ENCODE measurements at regions not wholly inside any gene's neighbourhood (a gene's known extent, or its start where the extent isn't known, plus 50 kb on each side); places are given as distances from the start of the nearest gene placed in this dataset.

GRCh38 chr16:82252582-82252981 lies 82.6 kb upstream of the MPHOSPH6 start:
- Histone ChIP-seq H3K4me1 (no peaks in the 10 kb centered on the region), H3K4me3 (no peak overlapping the region), H3K9me3 (replicated peaks) (no peaks in the 10 kb centered on the region), H3K27me3 (ENCODE audit: low read depth) (peaks cover 4% of the 10 kb centered on the region), H3K36me3 (no peaks in the 10 kb centered on the region), H3K27ac (replicated peaks) (no peak overlapping the region)
- TF ChIP-seq, protein P1, sequence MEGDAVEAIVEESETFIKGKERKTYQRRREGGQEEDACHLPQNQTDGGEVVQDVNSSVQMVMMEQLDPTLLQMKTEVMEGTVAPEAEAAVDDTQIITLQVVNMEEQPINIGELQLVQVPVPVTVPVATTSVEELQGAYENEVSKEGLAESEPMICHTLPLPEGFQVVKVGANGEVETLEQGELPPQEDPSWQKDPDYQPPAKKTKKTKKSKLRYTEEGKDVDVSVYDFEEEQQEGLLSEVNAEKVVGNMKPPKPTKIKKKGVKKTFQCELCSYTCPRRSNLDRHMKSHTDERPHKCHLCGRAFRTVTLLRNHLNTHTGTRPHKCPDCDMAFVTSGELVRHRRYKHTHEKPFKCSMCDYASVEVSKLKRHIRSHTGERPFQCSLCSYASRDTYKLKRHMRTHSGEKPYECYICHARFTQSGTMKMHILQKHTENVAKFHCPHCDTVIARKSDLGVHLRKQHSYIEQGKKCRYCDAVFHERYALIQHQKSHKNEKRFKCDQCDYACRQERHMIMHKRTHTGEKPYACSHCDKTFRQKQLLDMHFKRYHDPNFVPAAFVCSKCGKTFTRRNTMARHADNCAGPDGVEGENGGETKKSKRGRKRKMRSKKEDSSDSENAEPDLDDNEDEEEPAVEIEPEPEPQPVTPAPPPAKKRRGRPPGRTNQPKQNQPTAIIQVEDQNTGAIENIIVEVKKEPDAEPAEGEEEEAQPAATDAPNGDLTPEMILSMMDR (IDR thresholded peaks at IDR 0.05; ENCODE audit: borderline replicate concordance): no peak
- intact Hi-C loops (cut with micrococcal nuclease): no loop called here
- DNase-seq: no peak

GRCh38 chr16:82248677-82249076 lies 78.7 kb upstream of the MPHOSPH6 start:
- Histone ChIP-seq H3K9me3 (replicated peaks) (peaks cover 12% of the 10 kb centered on the region), H3K36me3 (no peaks in the 10 kb centered on the region), H3K4me1 (no peaks in the 10 kb centered on the region), H3K27ac (replicated peaks) (no peak overlapping the region), H3K27me3 (ENCODE audit: low read depth) (peaks cover 4% of the 10 kb centered on the region), H3K4me3 (no peak overlapping the region)
- intact Hi-C loops (cut with micrococcal nuclease): no loop called here
- no peak for DNase-seq
- TF ChIP-seq, protein P1 (IDR thresholded peaks at IDR 0.05; ENCODE audit: borderline replicate concordance): no peak

DNA sequence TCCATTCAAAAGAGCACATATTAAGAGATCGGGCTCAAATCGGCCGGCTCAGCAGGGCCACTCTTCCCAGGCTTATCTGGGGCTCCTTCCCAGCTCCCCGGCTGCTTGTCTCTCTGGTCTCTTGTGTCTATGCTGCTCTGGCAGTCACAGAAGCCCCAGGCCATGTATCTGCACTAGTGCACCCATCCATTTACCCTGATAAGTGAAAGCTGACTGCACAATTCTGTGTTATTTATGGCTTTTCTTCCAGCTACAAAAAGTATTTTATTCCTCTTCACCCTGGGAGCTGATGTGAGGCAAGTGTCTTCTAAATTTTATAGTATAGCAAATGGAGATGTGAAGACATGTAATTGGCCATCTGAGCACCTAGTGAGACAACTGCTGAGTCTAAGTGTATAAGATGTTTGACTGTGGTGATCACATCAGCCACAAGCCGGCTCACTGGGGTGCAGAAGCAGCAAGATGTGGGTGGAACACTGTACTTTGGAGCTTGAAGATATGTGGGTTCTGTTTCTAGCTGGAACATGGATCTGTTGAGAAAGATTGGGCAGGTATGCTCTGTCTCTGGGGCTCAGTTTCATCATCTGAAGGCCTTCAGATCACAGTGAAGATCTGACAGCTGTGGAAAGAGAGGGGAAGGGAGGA lies 78.1 kb upstream of the MPHOSPH6 start:
- intact Hi-C loops (cut with micrococcal nuclease): no loop called here
- peaks cover 18% of the 10 kb centered on the region for H3K9me3 ChIP-seq (replicated peaks)
- TF ChIP-seq, protein P1 (IDR thresholded peaks at IDR 0.05; ENCODE audit: borderline replicate concordance): no peak
- H3K27ac ChIP-seq (replicated peaks): no peak overlapping the region
- H3K4me3 ChIP-seq: no peak overlapping the region
- H3K27me3 ChIP-seq (ENCODE audit: low read depth): peaks cover 4% of the 10 kb centered on the region
- H3K4me1 ChIP-seq: no peaks in the 10 kb centered on the region
- no peaks in the 10 kb centered on the region for H3K36me3 ChIP-seq
- no peak for DNase-seq

DNA sequence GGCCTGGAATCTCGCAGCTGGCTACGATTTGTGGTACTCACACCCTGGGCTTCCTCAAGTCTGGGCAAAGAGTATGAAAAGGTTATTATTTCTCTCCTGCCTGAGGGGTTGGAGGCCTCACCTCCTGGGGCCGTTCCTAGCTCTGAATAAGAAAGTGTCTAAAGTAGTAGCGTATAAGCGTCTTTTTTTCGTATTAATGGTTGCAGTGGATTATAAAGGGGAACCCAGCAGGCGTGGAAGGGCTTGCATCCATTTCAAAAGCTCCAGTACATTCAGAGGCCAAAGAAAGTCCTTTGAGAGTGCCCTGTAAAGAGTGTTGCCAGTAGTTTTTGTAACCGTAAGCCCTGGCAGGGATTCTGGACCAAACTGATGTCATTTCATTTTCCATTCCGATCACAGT lies 72.2 kb upstream of the MPHOSPH6 start:
- Histone ChIP-seq H3K36me3 (no peaks in the 10 kb centered on the region), H3K27me3 (ENCODE audit: low read depth) (peaks cover 7% of the 10 kb centered on the region), H3K9me3 (replicated peaks) (peaks cover 18% of the 10 kb centered on the region), H3K4me3 (no peak overlapping the region), H3K27ac (replicated peaks) (no peak overlapping the region), H3K4me1 (no peaks in the 10 kb centered on the region)
- intact Hi-C loops (cut with micrococcal nuclease): no loop called here
- no peak for DNase-seq
- TF ChIP-seq, protein P1 (IDR thresholded peaks at IDR 0.05; ENCODE audit: borderline replicate concordance): no peak

DNA sequence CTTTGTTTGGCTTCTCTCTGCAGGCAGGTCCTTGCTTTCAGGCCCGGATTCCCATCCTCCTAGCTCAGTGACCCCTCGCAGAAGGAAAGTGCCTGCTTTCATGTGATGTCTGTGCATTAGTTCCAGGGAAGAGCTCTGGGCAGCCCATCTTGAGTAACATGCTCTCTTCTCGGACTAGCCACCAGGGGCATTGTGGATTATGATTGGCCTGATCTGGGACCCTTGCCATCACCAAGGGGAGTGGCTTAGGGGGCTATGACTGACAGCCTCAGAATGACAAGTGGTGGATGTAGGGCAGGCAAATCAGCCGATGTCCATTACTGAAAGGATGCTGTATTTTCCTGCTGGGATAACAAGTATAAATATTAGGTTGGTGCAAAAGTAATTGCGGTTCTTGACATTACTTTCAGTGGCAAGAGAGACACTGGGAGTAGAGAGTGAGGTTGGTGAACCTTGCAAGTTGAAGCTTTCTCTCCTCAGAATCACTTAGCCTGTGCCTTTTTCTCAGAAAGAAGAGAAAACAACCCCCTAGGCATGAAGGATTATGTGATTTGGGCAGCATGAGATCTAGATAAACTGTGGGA lies 71.5 kb upstream of the MPHOSPH6 start:
- TF ChIP-seq, protein P1 (IDR thresholded peaks at IDR 0.05; ENCODE audit: borderline replicate concordance): no peak
- Histone ChIP-seq H3K36me3 (no peaks in the 10 kb centered on the region), H3K27me3 (ENCODE audit: low read depth) (peaks cover 7% of the 10 kb centered on the region), H3K27ac (replicated peaks) (no peak overlapping the region), H3K4me1 (no peaks in the 10 kb centered on the region), H3K9me3 (replicated peaks) (peaks cover 18% of the 10 kb centered on the region), H3K4me3 (no peak overlapping the region)
- DNase-seq: no peak
- intact Hi-C loops (cut with micrococcal nuclease): no loop called here

Data from left ventricle myocardium inferior (tissue), 1 donor.